Erythroblast (primary cell): ENCODE measurements at regions not wholly inside any gene's neighbourhood (a gene's known extent, or its start where the extent isn't known, plus 50 kb on each side); places are given as distances from the start of the nearest gene placed in this dataset.

ENCODE experiments used
- DNase-seq, 2 experiments: peaks; one replicate each; lab custom pipeline; 2025; lab: John Stamatoyannopoulos, UW
- GATA1 ChIP-seq: IDR thresholded peaks from 2 replicates; pipeline ENCODE4 v1.6.1; 2011; ENCODE audit warnings: low read depth, mild to moderate bottlenecking, control low read depth, low read length, moderate library complexity
- POLR2A ChIP-seq: IDR thresholded peaks from 2 replicates; pipeline ENCODE4 v1.6.1; 2011; ENCODE audit warnings: mild to moderate bottlenecking, low read length

- DNase-seq = no peak
- TF ChIP-seq POLR2A (no peak), GATA1 (no peak)
Measured at GRCh38 chr5:3999929-4000328, 404.3 kb downstream of the IRX1 start.

- DNase-seq = no peak
- TF ChIP-seq POLR2A = no peak
- no peak for TF ChIP-seq GATA1
Measured at GRCh38 chr5:4001004-4001403, 405.4 kb downstream of the IRX1 start.

GRCh38 chr5:4001758-4002533, 406.3 kb downstream of the IRX1 start:
- no peak for TF ChIP-seq GATA1
- no peak for TF ChIP-seq POLR2A
- no peak for DNase-seq

- no peak for DNase-seq
- TF ChIP-seq POLR2A (no peak), GATA1 (no peak)
Measured at GRCh38 chr5:4005335-4005734, 409.7 kb downstream of the IRX1 start.

- TF ChIP-seq GATA1 = no peak
- TF ChIP-seq POLR2A = no peak
- DNase-seq = no peak
Measured at GRCh38 chr5:4007001-4007400, 411.4 kb downstream of the IRX1 start.

- no peak for DNase-seq
- no peak for TF ChIP-seq GATA1
- TF ChIP-seq POLR2A = no peak
Measured at GRCh38 chr5:4011943-4012342, 416.3 kb downstream of the IRX1 start.

- TF ChIP-seq GATA1 = no peak
- TF ChIP-seq POLR2A = no peak
- DNase-seq = no peak
Measured at GRCh38 chr5:4013106-4013898, 417.7 kb downstream of the IRX1 start.

GRCh38 chr5:4015709-4016108, 420.1 kb downstream of the IRX1 start:
- DNase-seq = no peak
- TF ChIP-seq GATA1 = no peak

GRCh38 chr5:4017076-4017803, 421.6 kb downstream of the IRX1 start:
- no peak for TF ChIP-seq POLR2A
- no peak for TF ChIP-seq GATA1
- no peak for DNase-seq

- DNase-seq = no peak
- TF ChIP-seq GATA1 = no peak
- TF ChIP-seq POLR2A = no peak
Measured at GRCh38 chr5:4018007-4018406, 422.4 kb downstream of the IRX1 start.

GRCh38 chr5:4019009-4019769, 423.6 kb downstream of the IRX1 start:
- TF ChIP-seq GATA1 (no peak), POLR2A (no peak)
- DNase-seq = no peak

- TF ChIP-seq POLR2A (no peak), GATA1 (no peak)
- no peak for DNase-seq
Measured at GRCh38 chr5:4019841-4020240, 424.2 kb downstream of the IRX1 start.

GRCh38 chr5:4020400-4020799, 424.8 kb downstream of the IRX1 start:
- DNase-seq = no peak
- TF ChIP-seq GATA1 (no peak), POLR2A (no peak)
